ENCODE measurements at regions not wholly inside any gene's neighbourhood (a gene's known extent, or its start where the extent isn't known, plus 50 kb on each side); places are given as distances from the start of the nearest gene placed in this dataset.

GRCh38 chr9:87065981-87066380, 118.7 kb upstream of the GAS1 start:
- TF ChIP-seq CTCF (conservative IDR thresholded peaks at IDR 0.05; ENCODE audit: low read length): no peak
- TF ChIP-seq EZH2phosphoT487 (IDR thresholded peaks at IDR 0.05; ENCODE audit: borderline replicate concordance, low read depth, low read length): no peak

Data from OCI-LY7 (cell line).